Astrocyte (in vitro differentiated cells and primary cell): ENCODE measurements at regions not wholly inside any gene's neighbourhood (a gene's known extent, or its start where the extent isn't known, plus 50 kb on each side); places are given as distances from the start of the nearest gene placed in this dataset.
"Not testable (repeated sequence)": the region's sequence is repeated elsewhere in the genome, so short reads cannot be mapped to it uniquely, and the experiment has no call there.

Source experiments
- DNase-seq: peaks from one replicate; pipeline ENCODE4 v3.0.0-alpha.2; 2010; ENCODE audit warnings: low read depth
- FAIRE-seq: peaks from 2 replicates; lab custom pipeline; 2011; peaks lifted over from hg19 to GRCh38; lab: Jason Lieb, UNC
- H2AFZ ChIP-seq: 2 replicates; pipeline ENCODE4 v1.6.0; 2012; ENCODE audit warnings: low read depth, low read length, inconsistent platforms
- H3K27ac ChIP-seq: 2 replicates; pipeline ENCODE4 v1.5.1; 2011; ENCODE audit warnings: low read depth, low read length, inconsistent platforms
- H3K27me3 ChIP-seq: 2 replicates; pipeline ENCODE4 v1.6.0; 2011; ENCODE audit warnings: low read length, inconsistent platforms; ENCODE audit not compliant: insufficient read depth
- H3K36me3 ChIP-seq: 2 replicates; pipeline ENCODE4 v1.5.1; 2011; ENCODE audit warnings: low read length, inconsistent platforms; ENCODE audit not compliant: insufficient read depth
- H3K4me1 ChIP-seq: 2 replicates; pipeline ENCODE4 v1.5.1; 2011; ENCODE audit warnings: low read length, inconsistent platforms; ENCODE audit not compliant: insufficient read depth
- H3K4me2 ChIP-seq: 2 replicates; pipeline ENCODE4 v1.6.0; 2012; ENCODE audit warnings: low read length, inconsistent platforms
- H3K4me3 ChIP-seq: 2 replicates; pipeline ENCODE4 v1.5.1; 2011; ENCODE audit warnings: low read depth, mild to moderate bottlenecking, low read length, inconsistent platforms; ENCODE audit not compliant: insufficient read depth
- H3K79me2 ChIP-seq: 2 replicates; pipeline ENCODE4 v1.6.0; 2012; ENCODE audit warnings: mild to moderate bottlenecking, low read length, inconsistent platforms; ENCODE audit not compliant: insufficient read depth
- H3K9ac ChIP-seq: 2 replicates; pipeline ENCODE4 v1.6.0; 2012; ENCODE audit warnings: mild to moderate bottlenecking, low read length, inconsistent platforms
- H3K9me3 ChIP-seq: 2 replicates; pipeline ENCODE4 v1.5.1; 2012; ENCODE audit warnings: low read depth, mild to moderate bottlenecking, low read length, inconsistent platforms; ENCODE audit not compliant: insufficient read depth
- H4K20me1 ChIP-seq: 2 replicates; pipeline ENCODE4 v1.6.0; 2012; ENCODE audit warnings: low read length, inconsistent platforms; ENCODE audit not compliant: insufficient read depth
- H3K27ac Mint-ChIP-seq: one replicate; pipeline ENCODE4 v1.8.0; 2021; ENCODE audit warnings: mild to moderate bottlenecking, mixed read lengths; ENCODE audit not compliant: unreplicated experiment
- H3K27me3 Mint-ChIP-seq: one replicate; pipeline ENCODE4 v1.8.0; 2021; ENCODE audit warnings: low read depth, mixed read lengths; ENCODE audit not compliant: unreplicated experiment
- H3K36me3 Mint-ChIP-seq: one replicate; pipeline ENCODE4 v1.8.0; 2021; ENCODE audit warnings: low read depth, mixed read lengths; ENCODE audit not compliant: unreplicated experiment
- H3K4me1 Mint-ChIP-seq: one replicate; pipeline ENCODE4 v1.8.0; 2021; ENCODE audit warnings: low read depth, mixed read lengths; ENCODE audit not compliant: unreplicated experiment
- H3K4me3 Mint-ChIP-seq: one replicate; pipeline ENCODE4 v1.8.0; 2021; ENCODE audit warnings: mild to moderate bottlenecking, moderate library complexity, mixed read lengths; ENCODE audit not compliant: unreplicated experiment
- H3K9me3 Mint-ChIP-seq: one replicate; pipeline ENCODE4 v1.8.0; 2021; ENCODE audit warnings: mild to moderate bottlenecking, mixed read lengths; ENCODE audit not compliant: unreplicated experiment
- EZH2 ChIP-seq: IDR thresholded peaks from 2 replicates; pipeline ENCODE4 v1.6.1; 2012; ENCODE audit warnings: mild to moderate bottlenecking, low read length, inconsistent platforms; ENCODE audit not compliant: insufficient read depth
- TF ChIP-seq, protein P1 (sequence below): IDR thresholded peaks from 2 replicates; pipeline ENCODE4 v1.5.1; 2011; ENCODE audit warnings: low read depth, mild to moderate bottlenecking, inconsistent platforms, low read length, moderate library complexity; ENCODE audit not compliant: insufficient read depth

DNA sequence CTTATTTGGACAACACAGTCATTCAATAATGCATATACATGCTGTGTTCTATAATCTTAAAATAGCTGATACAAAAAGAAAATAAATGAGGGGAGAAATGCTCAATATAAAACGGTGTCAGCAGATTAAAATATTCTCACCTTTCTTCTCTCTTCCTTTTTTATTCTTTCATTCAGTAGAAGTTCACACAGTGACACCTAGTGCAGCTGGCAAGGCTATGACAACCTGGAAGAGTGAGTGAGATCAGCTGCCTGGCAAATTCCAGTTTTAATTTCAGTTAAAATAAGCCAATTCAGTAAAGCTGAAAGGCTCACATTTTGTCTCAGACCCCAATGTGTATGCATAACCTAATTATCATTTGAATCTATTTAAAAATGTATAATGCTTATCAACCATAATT lies 150.3 kb downstream of the RASEF start:
- H3K4me1 Mint-ChIP-seq = no peaks in the 10 kb centered on the region
- H3K4me2 ChIP-seq = no peak overlapping the region
- no peak overlapping the region for H3K9ac ChIP-seq
- H3K27ac ChIP-seq = no peak overlapping the region
- H3K9me3 Mint-ChIP-seq = peaks cover 17% of the 10 kb centered on the region
- no peak for FAIRE-seq
- no peak overlapping the region for H3K27ac Mint-ChIP-seq
- no peaks in the 10 kb centered on the region for H4K20me1 ChIP-seq
- H3K4me3 Mint-ChIP-seq = no peak overlapping the region
- no peaks in the 10 kb centered on the region for H3K27me3 Mint-ChIP-seq
- H3K9me3 ChIP-seq = peaks cover 6% of the 10 kb centered on the region
- H3K27me3 ChIP-seq = no peaks in the 10 kb centered on the region
- no peak overlapping the region for H3K4me3 ChIP-seq
- no peak for DNase-seq
- H3K79me2 ChIP-seq = no peaks in the 10 kb centered on the region
- no peak overlapping the region for H2AFZ ChIP-seq
- TF ChIP-seq, protein P1, sequence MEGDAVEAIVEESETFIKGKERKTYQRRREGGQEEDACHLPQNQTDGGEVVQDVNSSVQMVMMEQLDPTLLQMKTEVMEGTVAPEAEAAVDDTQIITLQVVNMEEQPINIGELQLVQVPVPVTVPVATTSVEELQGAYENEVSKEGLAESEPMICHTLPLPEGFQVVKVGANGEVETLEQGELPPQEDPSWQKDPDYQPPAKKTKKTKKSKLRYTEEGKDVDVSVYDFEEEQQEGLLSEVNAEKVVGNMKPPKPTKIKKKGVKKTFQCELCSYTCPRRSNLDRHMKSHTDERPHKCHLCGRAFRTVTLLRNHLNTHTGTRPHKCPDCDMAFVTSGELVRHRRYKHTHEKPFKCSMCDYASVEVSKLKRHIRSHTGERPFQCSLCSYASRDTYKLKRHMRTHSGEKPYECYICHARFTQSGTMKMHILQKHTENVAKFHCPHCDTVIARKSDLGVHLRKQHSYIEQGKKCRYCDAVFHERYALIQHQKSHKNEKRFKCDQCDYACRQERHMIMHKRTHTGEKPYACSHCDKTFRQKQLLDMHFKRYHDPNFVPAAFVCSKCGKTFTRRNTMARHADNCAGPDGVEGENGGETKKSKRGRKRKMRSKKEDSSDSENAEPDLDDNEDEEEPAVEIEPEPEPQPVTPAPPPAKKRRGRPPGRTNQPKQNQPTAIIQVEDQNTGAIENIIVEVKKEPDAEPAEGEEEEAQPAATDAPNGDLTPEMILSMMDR = peak; percentile 8
- TF ChIP-seq EZH2 = no peak
- H3K36me3 Mint-ChIP-seq = no peaks in the 10 kb centered on the region
- no peaks in the 10 kb centered on the region for H3K4me1 ChIP-seq
- H3K36me3 ChIP-seq = no peaks in the 10 kb centered on the region

DNA sequence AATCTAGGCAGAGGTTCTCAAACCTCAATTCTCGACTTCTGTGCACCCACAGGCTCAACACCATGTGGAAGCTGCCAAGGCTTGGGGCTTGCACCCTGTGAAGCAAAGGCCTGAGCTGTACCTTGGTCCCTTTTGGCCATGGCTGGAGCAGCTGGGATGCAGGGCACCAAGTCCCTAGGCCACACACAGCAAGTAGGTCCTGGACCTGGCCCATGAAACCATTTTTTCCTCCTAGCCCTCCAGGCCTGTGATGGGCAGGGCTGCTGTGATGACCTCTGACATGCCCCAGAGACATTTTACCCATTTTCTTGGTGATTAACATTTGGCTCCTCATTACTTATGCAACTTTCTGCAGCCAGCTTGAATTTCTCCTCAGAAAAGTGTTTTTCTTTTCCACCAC lies 146.7 kb downstream of the RASEF start:
- not testable (repeated sequence) for FAIRE-seq, H3K9ac ChIP-seq, H4K20me1 ChIP-seq, H3K27ac Mint-ChIP-seq, H3K27me3 Mint-ChIP-seq, H3K4me1 Mint-ChIP-seq, DNase-seq, H3K36me3 Mint-ChIP-seq, H3K27me3 ChIP-seq, H3K4me3 Mint-ChIP-seq, H3K4me1 ChIP-seq, H3K27ac ChIP-seq, H3K36me3 ChIP-seq, H2AFZ ChIP-seq, H3K4me2 ChIP-seq, H3K4me3 ChIP-seq, H3K9me3 ChIP-seq, H3K79me2 ChIP-seq
- H3K9me3 Mint-ChIP-seq = peaks cover 20% of the 10 kb centered on the region

DNA sequence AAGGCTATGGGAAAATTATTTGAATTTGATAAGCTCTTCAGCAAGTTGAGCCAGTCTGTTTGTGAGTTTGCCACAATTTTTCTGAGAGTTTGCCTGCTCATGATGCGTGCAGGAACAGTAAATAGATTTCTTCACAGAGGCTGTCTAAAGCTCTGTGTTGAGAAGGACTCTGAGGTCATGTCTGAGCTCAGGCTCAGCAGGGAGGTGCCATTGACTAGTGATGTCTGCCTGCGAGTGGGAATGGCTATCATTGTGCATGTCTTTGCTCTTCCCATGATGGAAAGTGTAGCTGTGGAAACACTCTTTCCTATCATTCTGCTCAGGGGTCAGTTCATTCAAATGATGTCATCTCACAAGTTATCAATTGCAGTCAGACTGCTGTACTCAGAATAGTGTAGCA lies 142.8 kb downstream of the RASEF start:
- H3K27ac ChIP-seq = no peak overlapping the region

More for the DNA sequence above, 142.8 kb downstream of the RASEF start:
- H3K27me3 Mint-ChIP-seq = no peaks in the 10 kb centered on the region
- H3K4me2 ChIP-seq = no peak overlapping the region
- H2AFZ ChIP-seq = no peak overlapping the region
- no peak overlapping the region for H3K4me3 Mint-ChIP-seq
- DNase-seq (no peak), FAIRE-seq (peak; percentile 26)
- H3K36me3 Mint-ChIP-seq = no peaks in the 10 kb centered on the region
- no peak overlapping the region for H3K4me3 ChIP-seq
- H3K4me1 Mint-ChIP-seq = peaks cover 6% of the 10 kb centered on the region
- H3K9me3 ChIP-seq = peaks cover 6% of the 10 kb centered on the region
- no peak overlapping the region for H3K9ac ChIP-seq
- no peaks in the 10 kb centered on the region for H3K79me2 ChIP-seq
- H3K4me1 ChIP-seq = peaks cover 12% of the 10 kb centered on the region
- no peak overlapping the region for H3K27ac Mint-ChIP-seq
- H3K36me3 ChIP-seq = no peaks in the 10 kb centered on the region
- peaks cover 22% of the 10 kb centered on the region for H3K9me3 Mint-ChIP-seq
- TF ChIP-seq, protein P1 = no peak
- no peak for TF ChIP-seq EZH2
- H3K27me3 ChIP-seq = peaks cover 3% of the 10 kb centered on the region
- H4K20me1 ChIP-seq = no peaks in the 10 kb centered on the region
